ENCODE measurements at regions not wholly inside any gene's neighbourhood (a gene's known extent, or its start where the extent isn't known, plus 50 kb on each side); places are given as distances from the start of the nearest gene placed in this dataset.
A peak's percentile ranks its signal among the peaks of the same experiment; 100 is the strongest.

DNA sequence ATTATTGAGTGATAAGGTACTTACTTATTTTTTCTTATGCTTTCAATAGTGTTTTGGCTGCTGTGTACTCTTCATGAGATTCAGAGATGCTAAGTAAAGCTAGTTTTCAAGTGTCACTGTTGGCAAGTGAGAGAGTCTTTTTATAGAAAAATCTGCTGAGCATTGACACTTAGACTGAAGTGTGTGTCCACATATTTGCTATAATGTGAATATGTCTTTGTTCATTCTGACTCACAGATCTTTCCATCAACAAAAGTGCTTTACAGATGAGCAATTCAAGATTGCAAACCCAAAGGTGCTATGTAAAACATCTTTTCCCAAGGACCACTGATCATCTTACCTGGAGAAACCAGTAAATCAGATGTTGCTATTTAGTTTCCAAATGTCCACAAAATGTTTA is 410.6 kb upstream of the FIGN start:
- no peak overlapping the region for H2AFZ ChIP-seq (ENCODE audit: low read depth, low read length)
- no peaks in the 10 kb centered on the region for H3K79me2 ChIP-seq (ENCODE audit: low read length)
- peaks cover 12% of the 10 kb centered on the region for H3K4me1 ChIP-seq (ENCODE audit: low read length)
- no peak overlapping the region for H3K9ac ChIP-seq (ENCODE audit: low read length)
- no peaks in the 10 kb centered on the region for H3K27me3 ChIP-seq (ENCODE audit: low read depth, low read length)
- H4K20me1 ChIP-seq (ENCODE audit: insufficient read depth, low read length) = no peaks in the 10 kb centered on the region
- H3K27ac ChIP-seq (ENCODE audit: low read length) = no peak overlapping the region
- no peaks in the 10 kb centered on the region for H3K36me3 ChIP-seq (replicated peaks; ENCODE audit: low read depth, low read length)
- H3K4me3 ChIP-seq (ENCODE audit: low read length) = no peak overlapping the region
- no peak overlapping the region for H3K4me2 ChIP-seq (ENCODE audit: low read length)
- no peak for TF ChIP-seq EZH2phosphoT487 (IDR thresholded peaks at IDR 0.05; ENCODE audit: low read depth)
- TF ChIP-seq, protein P1, sequence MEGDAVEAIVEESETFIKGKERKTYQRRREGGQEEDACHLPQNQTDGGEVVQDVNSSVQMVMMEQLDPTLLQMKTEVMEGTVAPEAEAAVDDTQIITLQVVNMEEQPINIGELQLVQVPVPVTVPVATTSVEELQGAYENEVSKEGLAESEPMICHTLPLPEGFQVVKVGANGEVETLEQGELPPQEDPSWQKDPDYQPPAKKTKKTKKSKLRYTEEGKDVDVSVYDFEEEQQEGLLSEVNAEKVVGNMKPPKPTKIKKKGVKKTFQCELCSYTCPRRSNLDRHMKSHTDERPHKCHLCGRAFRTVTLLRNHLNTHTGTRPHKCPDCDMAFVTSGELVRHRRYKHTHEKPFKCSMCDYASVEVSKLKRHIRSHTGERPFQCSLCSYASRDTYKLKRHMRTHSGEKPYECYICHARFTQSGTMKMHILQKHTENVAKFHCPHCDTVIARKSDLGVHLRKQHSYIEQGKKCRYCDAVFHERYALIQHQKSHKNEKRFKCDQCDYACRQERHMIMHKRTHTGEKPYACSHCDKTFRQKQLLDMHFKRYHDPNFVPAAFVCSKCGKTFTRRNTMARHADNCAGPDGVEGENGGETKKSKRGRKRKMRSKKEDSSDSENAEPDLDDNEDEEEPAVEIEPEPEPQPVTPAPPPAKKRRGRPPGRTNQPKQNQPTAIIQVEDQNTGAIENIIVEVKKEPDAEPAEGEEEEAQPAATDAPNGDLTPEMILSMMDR (IDR thresholded peaks at IDR 0.05; ENCODE audit: low read depth, low read length) = no peak
- H3K9me3 ChIP-seq (ENCODE audit: insufficient read depth, low read length) = no peaks in the 10 kb centered on the region

DNA sequence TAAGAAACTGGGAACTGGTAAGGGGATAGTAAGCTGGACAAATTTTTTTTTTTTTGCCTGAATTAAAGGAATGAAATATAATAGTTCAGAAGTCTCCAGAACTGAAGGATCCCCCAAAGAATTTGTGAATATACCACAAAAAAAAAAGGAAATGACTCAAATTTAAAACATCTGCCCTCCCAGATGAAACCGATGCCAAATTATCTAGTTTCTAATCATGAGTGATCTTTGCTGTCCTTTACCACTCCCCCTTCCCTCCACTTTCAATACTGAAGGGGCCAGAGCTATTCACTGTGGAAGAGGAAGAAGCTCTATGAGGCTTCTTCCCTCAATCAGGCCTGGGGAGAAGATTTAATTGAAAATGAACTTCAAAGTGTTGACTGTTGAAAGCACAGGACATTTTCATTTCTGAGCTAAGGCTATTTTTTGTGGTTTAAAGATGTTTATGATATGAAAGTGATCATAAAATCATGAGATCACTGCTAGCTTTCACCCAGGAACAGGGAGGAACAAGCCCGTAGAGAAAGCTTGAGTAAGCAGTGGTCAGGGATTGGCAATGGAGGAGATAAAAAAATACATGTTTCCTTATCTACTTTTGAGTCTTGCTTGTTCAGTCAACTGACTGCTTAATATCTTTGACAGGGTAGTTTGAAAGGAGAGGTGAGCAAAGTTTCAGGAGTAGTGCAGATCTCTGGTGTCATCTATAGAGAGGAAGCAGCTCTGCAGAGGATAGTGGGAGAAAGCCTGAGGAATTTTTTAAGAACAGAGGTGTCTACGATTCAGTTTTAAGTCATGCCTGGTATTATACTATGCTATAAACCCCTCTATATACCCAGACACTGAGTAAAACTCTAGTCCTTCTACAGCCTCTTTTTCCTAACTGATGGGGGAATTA is 409.5 kb upstream of the FIGN start:
- Histone ChIP-seq H3K4me1 (ENCODE audit: low read length) (peaks cover 12% of the 10 kb centered on the region), H2AFZ (ENCODE audit: low read depth, low read length) (no peak overlapping the region), H3K4me2 (ENCODE audit: low read length) (peak overlapping the region; percentile 23; the same call in 1 of the 2 replicates), H3K79me2 (ENCODE audit: low read length) (no peaks in the 10 kb centered on the region), H3K9me3 (ENCODE audit: insufficient read depth, low read length) (no peaks in the 10 kb centered on the region), H3K4me3 (ENCODE audit: low read length) (no peak overlapping the region), H3K9ac (ENCODE audit: low read length) (no peak overlapping the region), H4K20me1 (ENCODE audit: insufficient read depth, low read length) (no peaks in the 10 kb centered on the region), H3K27me3 (ENCODE audit: low read depth, low read length) (no peaks in the 10 kb centered on the region), H3K27ac (ENCODE audit: low read length) (no peak overlapping the region), H3K36me3 (replicated peaks; ENCODE audit: low read depth, low read length) (no peaks in the 10 kb centered on the region)
- TF ChIP-seq EZH2phosphoT487 (IDR thresholded peaks at IDR 0.05; ENCODE audit: low read depth) = no peak
- TF ChIP-seq, protein P1 (IDR thresholded peaks at IDR 0.05; ENCODE audit: low read depth, low read length) = no peak

DNA sequence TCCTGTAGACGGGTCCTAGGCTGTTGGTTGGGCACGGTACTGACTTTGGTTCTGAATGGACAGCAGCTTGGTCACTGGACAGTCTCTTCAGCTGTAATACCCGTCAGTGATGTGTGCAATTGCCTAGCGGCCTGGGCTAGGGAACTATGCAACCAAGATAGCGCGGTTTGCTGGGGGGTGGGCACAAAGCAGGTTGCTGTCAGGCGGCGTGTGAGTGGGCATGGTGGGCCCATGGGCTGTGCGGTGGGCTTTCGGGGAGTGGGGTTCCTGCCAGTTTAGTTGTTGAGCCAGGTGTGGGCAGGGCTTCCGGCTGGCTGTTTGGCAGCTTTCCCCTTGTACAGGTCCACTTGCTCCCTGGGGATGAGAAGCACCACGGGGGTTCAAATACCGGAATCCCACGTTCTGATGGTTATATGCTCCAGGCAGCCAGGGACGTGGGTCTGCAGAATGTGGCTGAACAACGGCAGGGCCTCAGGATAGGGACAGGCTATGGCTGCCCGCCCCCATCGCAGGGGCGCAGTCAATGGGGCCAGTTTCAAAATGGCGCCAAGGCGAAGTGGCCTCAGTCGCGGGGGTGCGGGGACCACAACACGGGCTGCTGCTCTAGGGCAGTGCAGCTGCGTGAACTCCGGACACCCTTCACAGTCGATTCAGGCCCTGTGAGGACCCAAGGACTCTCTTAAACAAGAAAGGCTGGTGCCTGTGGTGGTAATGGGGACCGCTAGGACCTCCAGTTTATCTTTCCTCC is 407.5 kb upstream of the FIGN start:
- H3K4me1 ChIP-seq (ENCODE audit: low read length) = peaks cover 12% of the 10 kb centered on the region
- H3K9ac ChIP-seq (ENCODE audit: low read length) = no peak overlapping the region
- H3K27me3 ChIP-seq (ENCODE audit: low read depth, low read length) = no peaks in the 10 kb centered on the region
- no peak overlapping the region for H2AFZ ChIP-seq (ENCODE audit: low read depth, low read length)
- no peaks in the 10 kb centered on the region for H3K36me3 ChIP-seq (replicated peaks; ENCODE audit: low read depth, low read length)
- H3K9me3 ChIP-seq (ENCODE audit: insufficient read depth, low read length) = no peaks in the 10 kb centered on the region
- no peak overlapping the region for H3K27ac ChIP-seq (ENCODE audit: low read length)
- no peaks in the 10 kb centered on the region for H3K79me2 ChIP-seq (ENCODE audit: low read length)
- no peak overlapping the region for H3K4me2 ChIP-seq (ENCODE audit: low read length)
- no peak for TF ChIP-seq EZH2phosphoT487 (IDR thresholded peaks at IDR 0.05; ENCODE audit: low read depth)
- TF ChIP-seq, protein P1 (IDR thresholded peaks at IDR 0.05; ENCODE audit: low read depth, low read length) = no peak
- no peak overlapping the region for H3K4me3 ChIP-seq (ENCODE audit: low read length)
- H4K20me1 ChIP-seq (ENCODE audit: insufficient read depth, low read length) = no peaks in the 10 kb centered on the region

DNA sequence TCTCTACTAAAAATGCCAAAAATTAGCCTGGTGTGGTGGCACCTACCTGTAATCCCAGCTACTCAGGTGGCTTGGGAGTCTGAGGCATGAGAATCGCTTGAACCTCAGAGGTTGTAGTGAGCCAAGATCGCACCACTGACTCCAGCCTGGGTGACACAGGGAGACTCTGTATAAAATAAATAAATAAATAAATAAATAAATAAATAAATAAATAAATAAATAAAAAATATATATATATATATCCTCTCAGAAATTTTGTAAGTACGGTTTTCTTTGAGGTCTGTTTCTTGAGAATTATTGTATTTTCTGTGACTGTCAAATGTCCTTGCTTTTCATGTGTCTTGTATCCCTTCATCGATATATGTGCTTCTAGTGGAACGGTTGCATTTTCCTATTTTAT is 406.9 kb upstream of the FIGN start:
- TF ChIP-seq, protein P1 (IDR thresholded peaks at IDR 0.05; ENCODE audit: low read depth, low read length) = no peak
- TF ChIP-seq EZH2phosphoT487 (IDR thresholded peaks at IDR 0.05; ENCODE audit: low read depth) = no peak
- H3K36me3 ChIP-seq (replicated peaks; ENCODE audit: low read depth, low read length) = no peaks in the 10 kb centered on the region

More for the DNA sequence above, 406.9 kb upstream of the FIGN start:
- no peak overlapping the region for H3K9ac ChIP-seq (ENCODE audit: low read length)
- H3K79me2 ChIP-seq (ENCODE audit: low read length) = no peaks in the 10 kb centered on the region
- no peak overlapping the region for H3K27ac ChIP-seq (ENCODE audit: low read length)
- H3K4me1 ChIP-seq (ENCODE audit: low read length) = peaks cover 12% of the 10 kb centered on the region
- H3K27me3 ChIP-seq (ENCODE audit: low read depth, low read length) = no peaks in the 10 kb centered on the region
- H3K4me3 ChIP-seq (ENCODE audit: low read length) = no peak overlapping the region
- no peak overlapping the region for H2AFZ ChIP-seq (ENCODE audit: low read depth, low read length)
- H3K4me2 ChIP-seq (ENCODE audit: low read length) = no peak overlapping the region
- H3K9me3 ChIP-seq (ENCODE audit: insufficient read depth, low read length) = no peaks in the 10 kb centered on the region
- H4K20me1 ChIP-seq (ENCODE audit: insufficient read depth, low read length) = no peaks in the 10 kb centered on the region
